Astrocyte of the cerebellum (primary cell): ENCODE measurements at regions not wholly inside any gene's neighbourhood (a gene's known extent, or its start where the extent isn't known, plus 50 kb on each side); places are given as distances from the start of the nearest gene placed in this dataset.

Source experiments
- DNase-seq: peaks from one replicate; pipeline ENCODE4 v3.0.0-alpha.2; 2011; ENCODE audit warnings: low read depth
- H3K4me3 ChIP-seq: 2 replicates; pipeline ENCODE4 v1.5.1; 2011; ENCODE audit warnings: mild to moderate bottlenecking, low read depth, low read length, moderate library complexity
- CTCF ChIP-seq: IDR thresholded peaks from 2 replicates; pipeline ENCODE4 v1.5.1; 2012; ENCODE audit warnings: low read length, low read depth, moderate library complexity, mild to moderate bottlenecking; ENCODE audit errors: missing control alignments
- in situ Hi-C: cut with HindIII; loops from 2 replicates; pipeline ENCODE4 v1.10.0; 2017; ENCODE audit warnings: low sequenced_read_pairs

GRCh38 chr6:6766230-6766905 lies 177.8 kb downstream of the LY86 start:
- TF ChIP-seq CTCF: no peak
- H3K4me3 ChIP-seq: no peak overlapping the region
- in situ Hi-C loops: no loop called here
- DNase-seq: no peak

GRCh38 chr6:6769466-6769865 lies 180.9 kb downstream of the LY86 start:
- no peak for DNase-seq
- H3K4me3 ChIP-seq: no peak overlapping the region
- TF ChIP-seq CTCF: no peak
- in situ Hi-C loops: no loop called here

GRCh38 chr6:6771224-6771945 lies 182.9 kb downstream of the LY86 start:
- no peak for DNase-seq
- TF ChIP-seq CTCF: no peak
- in situ Hi-C loops: no loop called here

GRCh38 chr6:6771964-6772363 lies 183.4 kb downstream of the LY86 start:
- TF ChIP-seq CTCF: no peak
- in situ Hi-C loops: no loop called here

More at GRCh38 chr6:6771224-6771945, 182.9 kb downstream of the LY86 start:
- no peak overlapping the region for H3K4me3 ChIP-seq

GRCh38 chr6:6772751-6773150 lies 184.2 kb downstream of the LY86 start:
- in situ Hi-C loops: no loop called here

More at GRCh38 chr6:6771964-6772363, 183.4 kb downstream of the LY86 start:
- H3K4me3 ChIP-seq: no peak overlapping the region
- no peak for DNase-seq

GRCh38 chr6:6775074-6775473 lies 186.6 kb downstream of the LY86 start:
- in situ Hi-C loops: no loop called here
- H3K4me3 ChIP-seq: no peak overlapping the region
- no peak for DNase-seq
- TF ChIP-seq CTCF: no peak

More at GRCh38 chr6:6772751-6773150, 184.2 kb downstream of the LY86 start:
- TF ChIP-seq CTCF: no peak
- no peak overlapping the region for H3K4me3 ChIP-seq
- DNase-seq: no peak
